HEK293T (cell line): ENCODE measurements at regions not wholly inside any gene's neighbourhood (a gene's known extent, or its start where the extent isn't known, plus 50 kb on each side); places are given as distances from the start of the nearest gene placed in this dataset.

Source experiments
- ARNT ChIP-seq: fragments of 450-650 bp; IDR thresholded peaks from 2 replicates; pipeline ENCODE4 v1.6.1; 2017; ENCODE audit warnings: mild to moderate bottlenecking
- BHLHE40 ChIP-seq: fragments of 450-650 bp; IDR thresholded peaks from 2 replicates; pipeline ENCODE4 v1.6.1; 2016; ENCODE audit warnings: mild to moderate bottlenecking, moderate library complexity, borderline replicate concordance
- CTBP1 ChIP-seq: fragments of 450-650 bp; IDR thresholded peaks from 2 replicates; pipeline ENCODE4 v1.6.1; 2016; ENCODE audit warnings: borderline replicate concordance
- FOXM1 ChIP-seq: fragments of 450-650 bp; IDR thresholded peaks from 2 replicates; pipeline ENCODE4 v1.6.1; 2017; ENCODE audit warnings: mild to moderate bottlenecking, borderline replicate concordance
- HDGF ChIP-seq: fragments of 450-650 bp; IDR thresholded peaks from 2 replicates; pipeline ENCODE4 v1.6.1; 2017; ENCODE audit warnings: antibody characterized with exemption, borderline replicate concordance
- L3MBTL2 ChIP-seq: fragments of 450-650 bp; conservative IDR thresholded peaks from 2 replicates; pipeline ENCODE4 v1.6.1; 2016; ENCODE audit warnings: mild to moderate bottlenecking
- SP1 ChIP-seq: fragments of 450-650 bp; IDR thresholded peaks from 2 replicates; pipeline ENCODE4 v1.6.1; 2017
- SUZ12 ChIP-seq: fragments of 450-650 bp; IDR thresholded peaks from 2 replicates; pipeline ENCODE4 v1.6.1; 2016; ENCODE audit warnings: mild to moderate bottlenecking
- TARDBP ChIP-seq: fragments of 450-650 bp; IDR thresholded peaks from 2 replicates; pipeline ENCODE4 v1.6.1; 2016

DNA sequence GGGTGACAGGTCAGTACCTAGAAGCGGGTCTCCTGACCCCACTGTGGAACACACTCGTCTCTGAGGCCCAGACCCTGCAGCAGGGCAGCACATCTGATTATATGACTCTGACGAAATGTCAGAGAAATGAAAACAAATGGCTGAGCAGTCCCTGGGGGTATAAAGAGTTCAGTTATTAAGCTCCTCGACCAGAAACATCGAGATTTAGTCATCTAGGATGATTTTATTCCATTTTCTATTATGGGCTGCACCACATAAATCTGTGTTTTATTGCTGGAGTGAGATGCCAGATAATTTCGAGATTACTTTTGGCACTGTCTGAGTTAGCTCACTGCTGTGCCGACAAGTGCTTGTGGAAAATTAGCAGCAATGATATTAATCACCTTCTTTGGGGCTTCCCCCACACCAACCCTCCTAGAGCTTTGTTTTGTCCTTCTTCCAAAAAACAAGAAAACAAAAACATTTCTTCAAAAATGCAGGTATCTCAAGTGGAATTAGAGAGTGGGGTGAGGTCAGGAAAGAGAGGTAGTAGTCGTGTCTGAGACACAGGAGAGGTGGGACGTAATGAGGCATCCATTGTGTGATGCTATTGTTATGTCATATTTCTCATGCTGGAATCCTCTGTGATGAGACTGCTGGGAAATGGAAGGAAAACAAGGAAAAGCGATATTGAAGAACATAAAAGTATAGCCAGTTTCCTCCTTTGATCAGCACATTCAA lies 495.5 kb downstream of the DMAC1 start:
- TF ChIP-seq TARDBP (no peak), ARNT (no peak), BHLHE40 (no peak), HDGF (no peak), SP1 (no peak), CTBP1 (no peak), FOXM1 (no peak), L3MBTL2 (no peak), SUZ12 (no peak)
